Natural killer cell (primary cell): ENCODE measurements at regions not wholly inside any gene's neighbourhood (a gene's known extent, or its start where the extent isn't known, plus 50 kb on each side); places are given as distances from the start of the nearest gene placed in this dataset.
"Not testable (repeated sequence)": the region's sequence is repeated elsewhere in the genome, so short reads cannot be mapped to it uniquely, and the experiment has no call there.

Source experiments
- ATAC-seq, 3 donors: fragments of 150-1000 bp in 2 of 3; fragments of 200-7000 bp in 1 of 3; cut with Tn5 transposase; 1 replicate in 1 of 3; 2 replicates in 2 of 3; pipeline ENCODE4 v1.10.0; 2021; ENCODE audit warnings: mild to moderate bottlenecking in 2 of 3, moderate library complexity in 2 of 3
- DNase-seq, 2 donors: peaks; one replicate each; pipeline versions ENCODE4 v3.0.0 to v3.0.0-alpha.2; 2013 to 2021; ENCODE audit warnings: mixed read lengths in 1 of 2
- H3K27ac ChIP-seq: one replicate; pipeline ENCODE4 v1.5.1; 2013; ENCODE audit warnings: mild to moderate bottlenecking, low read length
- H3K27me3 ChIP-seq: one replicate; pipeline ENCODE4 v1.6.1; 2013; ENCODE audit warnings: low read length; ENCODE audit not compliant: control insufficient read depth, insufficient read depth
- H3K36me3 ChIP-seq: one replicate; pipeline ENCODE4 v1.6.1; 2013; ENCODE audit warnings: low read length; ENCODE audit not compliant: control insufficient read depth, insufficient read depth
- H3K4me1 ChIP-seq: one replicate; pipeline ENCODE4 v1.6.1; 2013; ENCODE audit warnings: low read length; ENCODE audit not compliant: control insufficient read depth, insufficient read depth
- H3K4me3 ChIP-seq: one replicate; pipeline ENCODE4 v1.5.1; 2013; ENCODE audit warnings: low read length
- H3K9me3 ChIP-seq: one replicate; pipeline ENCODE4 v1.6.1; 2013; ENCODE audit warnings: low read length; ENCODE audit not compliant: control insufficient read depth, insufficient read depth
- H3K27ac Mint-ChIP-seq, 2 donors: one replicate each; pipeline ENCODE4 v1.8.0; 2022; ENCODE audit warnings: mild to moderate bottlenecking in 2 of 2, mixed read lengths in 2 of 2, moderate library complexity in 1 of 2
- H3K27me3 Mint-ChIP-seq, 2 donors: one replicate each; pipeline ENCODE4 v1.8.0; 2022; ENCODE audit warnings: low read depth in 2 of 2, mixed read lengths in 2 of 2
- H3K36me3 Mint-ChIP-seq: one replicate; pipeline ENCODE4 v1.8.0; 2022; ENCODE audit warnings: mixed read lengths
- H3K4me1 Mint-ChIP-seq, 2 donors: one replicate each; pipeline ENCODE4 v1.8.0; 2022; ENCODE audit warnings: mixed read lengths in 2 of 2
- H3K4me3 Mint-ChIP-seq: one replicate; pipeline ENCODE4 v1.8.0; 2022; ENCODE audit warnings: mild to moderate bottlenecking, moderate library complexity, mixed read lengths
- H3K9me3 Mint-ChIP-seq, 2 donors: one replicate each; pipeline ENCODE4 v1.8.0; 2022; ENCODE audit warnings: mixed read lengths in 2 of 2
- WGBS: methylation state at CpG from one replicate; pipeline ENCODE4 v1.1.7; 2013; ENCODE audit warnings: missing lambda C conversion rate; ENCODE audit not compliant: insufficient coverage; 5-methylcytosine and 5-hydroxymethylcytosine counted together
- intact Hi-C: fragments of 100-400 bp; cut with micrococcal nuclease; formaldehyde crosslinking; loops from one replicate; pipeline ENCODE4 v1.14.2; 2022
- TF ChIP-seq, protein P1 (sequence below): fragments of 200-600 bp; IDR thresholded peaks from one replicate; pipeline ENCODE4 v1.8.0; 2022; ENCODE audit warnings: antibody characterized with exemption

- H3K9me3 ChIP-seq: no peaks in the 10 kb centered on the region
- DNase-seq (no peak), ATAC-seq (no peak)
- H3K27ac Mint-ChIP-seq: no peak overlapping the region
- peaks cover 12% of the 10 kb centered on the region for H3K4me1 ChIP-seq
- H3K9me3 Mint-ChIP-seq: no peaks in the 10 kb centered on the region
- H3K36me3 ChIP-seq: no peaks in the 10 kb centered on the region
- H3K4me3 ChIP-seq: no peak overlapping the region
- intact Hi-C loops: no loop called here
- H3K27ac ChIP-seq: no peak overlapping the region
- H3K27me3 ChIP-seq: peaks cover 5% of the 10 kb centered on the region
- peaks cover 20 to 27% of the 10 kb centered on the region in 2 donors for H3K4me1 Mint-ChIP-seq
- 94% methylated on average over 24 of the region's 24 CpGs for WGBS
- H3K27me3 Mint-ChIP-seq: peaks cover 7 to 11% of the 10 kb centered on the region in 2 donors
- H3K36me3 Mint-ChIP-seq: no peaks in the 10 kb centered on the region
- H3K4me3 Mint-ChIP-seq: no peak overlapping the region
- TF ChIP-seq, protein P1, sequence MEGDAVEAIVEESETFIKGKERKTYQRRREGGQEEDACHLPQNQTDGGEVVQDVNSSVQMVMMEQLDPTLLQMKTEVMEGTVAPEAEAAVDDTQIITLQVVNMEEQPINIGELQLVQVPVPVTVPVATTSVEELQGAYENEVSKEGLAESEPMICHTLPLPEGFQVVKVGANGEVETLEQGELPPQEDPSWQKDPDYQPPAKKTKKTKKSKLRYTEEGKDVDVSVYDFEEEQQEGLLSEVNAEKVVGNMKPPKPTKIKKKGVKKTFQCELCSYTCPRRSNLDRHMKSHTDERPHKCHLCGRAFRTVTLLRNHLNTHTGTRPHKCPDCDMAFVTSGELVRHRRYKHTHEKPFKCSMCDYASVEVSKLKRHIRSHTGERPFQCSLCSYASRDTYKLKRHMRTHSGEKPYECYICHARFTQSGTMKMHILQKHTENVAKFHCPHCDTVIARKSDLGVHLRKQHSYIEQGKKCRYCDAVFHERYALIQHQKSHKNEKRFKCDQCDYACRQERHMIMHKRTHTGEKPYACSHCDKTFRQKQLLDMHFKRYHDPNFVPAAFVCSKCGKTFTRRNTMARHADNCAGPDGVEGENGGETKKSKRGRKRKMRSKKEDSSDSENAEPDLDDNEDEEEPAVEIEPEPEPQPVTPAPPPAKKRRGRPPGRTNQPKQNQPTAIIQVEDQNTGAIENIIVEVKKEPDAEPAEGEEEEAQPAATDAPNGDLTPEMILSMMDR: no peak
Measured at GRCh38 chr5:1637639-1638481, 114.1 kb upstream of the LPCAT1 start.

- H3K27ac ChIP-seq: no peak overlapping the region
- intact Hi-C loops: no loop called here
- H3K4me3 Mint-ChIP-seq: no peak overlapping the region
- DNase-seq (no peak), ATAC-seq (no peak)
- no peaks in the 10 kb centered on the region for H3K36me3 ChIP-seq
- TF ChIP-seq, protein P1: no peak
- peaks cover 12% of the 10 kb centered on the region for H3K4me1 ChIP-seq
- H3K4me3 ChIP-seq: no peak overlapping the region
- no peak overlapping the region for H3K27ac Mint-ChIP-seq
- H3K9me3 Mint-ChIP-seq: no peaks in the 10 kb centered on the region
- no peaks in the 10 kb centered on the region for H3K36me3 Mint-ChIP-seq
- H3K4me1 Mint-ChIP-seq: peaks cover 28 to 33% of the 10 kb centered on the region in 2 donors
- H3K9me3 ChIP-seq: no peaks in the 10 kb centered on the region
- no peaks in the 10 kb centered on the region for H3K27me3 ChIP-seq
- 90% methylated on average over 24 of the region's 24 CpGs for WGBS
- peaks cover 6 to 9% of the 10 kb centered on the region in 2 donors for H3K27me3 Mint-ChIP-seq
Measured at GRCh38 chr5:1636981-1637638, 113.3 kb upstream of the LPCAT1 start.

DNA sequence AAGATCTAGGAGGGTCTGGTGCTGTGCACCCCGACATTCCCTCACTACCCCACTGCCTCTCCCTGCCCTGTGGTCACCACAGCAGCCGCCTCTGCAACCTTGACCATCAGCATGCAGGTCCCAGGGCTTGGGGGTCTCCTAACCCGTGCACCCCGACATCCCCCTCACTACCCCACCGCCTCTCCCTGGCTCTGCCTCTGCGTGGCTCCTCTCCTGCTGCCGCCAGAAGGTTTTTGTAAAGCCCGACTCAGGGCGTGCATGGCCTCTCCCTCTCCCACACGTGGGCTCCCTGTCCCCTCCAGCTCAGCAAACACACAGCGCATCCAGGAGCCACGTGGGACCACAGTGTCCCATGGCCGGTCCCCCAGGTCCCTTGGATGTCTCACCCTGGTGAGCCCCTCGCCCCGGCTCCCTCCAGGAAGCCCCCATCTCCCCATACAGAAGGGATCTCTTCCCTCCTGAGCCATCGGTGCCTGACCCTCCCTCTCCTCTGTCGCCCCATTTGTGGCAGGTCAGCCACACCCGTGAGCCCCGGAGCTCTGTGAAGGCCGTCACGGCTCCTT, 112.5 kb upstream of the LPCAT1 start:
- H3K27me3 Mint-ChIP-seq, H3K27me3 ChIP-seq, intact Hi-C loops, H3K4me1 ChIP-seq, H3K9me3 ChIP-seq, H3K27ac Mint-ChIP-seq, H3K36me3 ChIP-seq, H3K27ac ChIP-seq, ATAC-seq, H3K9me3 Mint-ChIP-seq, DNase-seq, H3K36me3 Mint-ChIP-seq, H3K4me3 ChIP-seq: not testable (repeated sequence)
- WGBS: 95% methylated on average over 21 of the region's 21 CpGs
- Mint-ChIP-seq H3K4me1 (peaks cover 23 to 25% of the 10 kb centered on the region in 2 donors), H3K4me3 (peak overlapping the region; percentile 50)

- H3K36me3 ChIP-seq, H3K36me3 Mint-ChIP-seq, H3K4me1 ChIP-seq, H3K27me3 ChIP-seq, H3K4me3 ChIP-seq, intact Hi-C loops, DNase-seq, ATAC-seq, H3K9me3 ChIP-seq, H3K9me3 Mint-ChIP-seq, H3K27me3 Mint-ChIP-seq, H3K27ac ChIP-seq: not testable (repeated sequence)
- H3K27ac Mint-ChIP-seq: peak overlapping the region; percentile 28 to 62
- peak overlapping the region; percentile 80 for H3K4me3 Mint-ChIP-seq
- peaks cover 22 to 23% of the 10 kb centered on the region in 2 donors for H3K4me1 Mint-ChIP-seq
- 69% methylated on average over 2 of the region's 2 CpGs for WGBS
Measured at GRCh38 chr5:1635477-1635876, 111.7 kb upstream of the LPCAT1 start.
